ENCODE measurements at regions not wholly inside any gene's neighbourhood (a gene's known extent, or its start where the extent isn't known, plus 50 kb on each side); places are given as distances from the start of the nearest gene placed in this dataset.

DNA sequence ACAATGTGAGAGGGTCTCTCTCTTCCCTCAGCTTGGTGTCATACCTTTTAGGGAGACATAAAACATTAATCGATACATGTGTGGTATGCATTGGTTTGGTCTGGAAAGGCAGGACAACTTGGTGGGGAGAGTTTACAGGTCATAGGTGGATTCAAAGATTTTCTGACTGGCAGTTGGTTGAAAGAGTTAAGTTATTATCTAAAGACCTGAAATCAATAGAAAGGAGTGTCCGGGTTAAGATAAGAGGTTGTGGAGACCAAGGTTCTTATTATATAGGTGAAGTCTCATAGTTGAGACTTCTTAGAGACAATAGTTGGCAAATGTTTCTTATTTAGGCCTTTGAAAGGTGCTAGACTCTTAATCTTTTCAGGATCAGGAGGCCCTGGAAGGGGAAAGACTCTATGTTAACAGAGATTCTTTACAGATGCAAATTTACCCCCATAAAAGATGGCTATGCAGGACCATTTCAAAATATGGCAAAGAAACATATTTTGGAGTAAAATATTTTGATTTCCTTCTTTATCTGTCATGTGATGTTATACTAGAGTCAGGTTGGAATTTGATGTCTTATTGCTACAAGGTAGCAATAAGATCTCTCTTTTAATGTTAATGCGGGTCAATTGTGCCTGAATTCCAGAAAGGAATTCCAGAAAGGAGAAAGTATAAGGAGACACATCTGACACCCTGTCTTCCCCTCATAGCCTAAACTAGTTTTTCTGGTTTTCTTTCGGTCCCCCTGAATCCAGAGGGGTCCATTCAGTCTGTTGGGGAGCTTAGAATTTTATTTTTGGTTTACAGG lies 59.2 kb upstream of the RCBTB2 start:
- no peak overlapping the region for H3K23ac ChIP-seq (ENCODE audit: low read depth, low read length)
- TF ChIP-seq, protein P1, sequence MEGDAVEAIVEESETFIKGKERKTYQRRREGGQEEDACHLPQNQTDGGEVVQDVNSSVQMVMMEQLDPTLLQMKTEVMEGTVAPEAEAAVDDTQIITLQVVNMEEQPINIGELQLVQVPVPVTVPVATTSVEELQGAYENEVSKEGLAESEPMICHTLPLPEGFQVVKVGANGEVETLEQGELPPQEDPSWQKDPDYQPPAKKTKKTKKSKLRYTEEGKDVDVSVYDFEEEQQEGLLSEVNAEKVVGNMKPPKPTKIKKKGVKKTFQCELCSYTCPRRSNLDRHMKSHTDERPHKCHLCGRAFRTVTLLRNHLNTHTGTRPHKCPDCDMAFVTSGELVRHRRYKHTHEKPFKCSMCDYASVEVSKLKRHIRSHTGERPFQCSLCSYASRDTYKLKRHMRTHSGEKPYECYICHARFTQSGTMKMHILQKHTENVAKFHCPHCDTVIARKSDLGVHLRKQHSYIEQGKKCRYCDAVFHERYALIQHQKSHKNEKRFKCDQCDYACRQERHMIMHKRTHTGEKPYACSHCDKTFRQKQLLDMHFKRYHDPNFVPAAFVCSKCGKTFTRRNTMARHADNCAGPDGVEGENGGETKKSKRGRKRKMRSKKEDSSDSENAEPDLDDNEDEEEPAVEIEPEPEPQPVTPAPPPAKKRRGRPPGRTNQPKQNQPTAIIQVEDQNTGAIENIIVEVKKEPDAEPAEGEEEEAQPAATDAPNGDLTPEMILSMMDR (conservative IDR thresholded peaks at IDR 0.05; ENCODE audit: low read depth, low read length): no peak
- TF ChIP-seq MXI1 (IDR thresholded peaks at IDR 0.05; ENCODE audit: borderline replicate concordance, low read depth, low read length): no peak
- no peak for TF ChIP-seq RCOR1 (IDR thresholded peaks at IDR 0.05; ENCODE audit: insufficient replicate concordance, low read length)
- TF ChIP-seq RFX5 (IDR thresholded peaks at IDR 0.05; ENCODE audit: low read depth, low read length): no peak
- TF ChIP-seq NFE2L2 (IDR thresholded peaks at IDR 0.05; ENCODE audit: low read depth, low read length): no peak
- no peak for TF ChIP-seq MAFK (IDR thresholded peaks at IDR 0.05; ENCODE audit: low read depth, low read length)
- TF ChIP-seq FOS (IDR thresholded peaks at IDR 0.05; ENCODE audit: low read depth, low read length): no peak
- no peak for TF ChIP-seq ELK1 (IDR thresholded peaks at IDR 0.05; ENCODE audit: borderline replicate concordance, low read depth, low read length)
- no peak overlapping the region for H3K14ac ChIP-seq (replicated peaks; ENCODE audit: low read depth, low read length)
- no peak overlapping the region for H3K9ac ChIP-seq (ENCODE audit: low read depth, low read length)
- POLR2A ChIA-PET (ENCODE audit: unreplicated experiment): no interaction called here
- no peak overlapping the region for H2BK5ac ChIP-seq (ENCODE audit: low read depth, low read length, poor library complexity, severe bottlenecking)
- no peak overlapping the region for H2BK20ac ChIP-seq (ENCODE audit: low read depth, low read length)
- intact Hi-C loops (cut with micrococcal nuclease): no loop called here
- CTCF ChIA-PET: interaction anchor here (1.2 to 1.7 kb wide), 2 partner anchors 12 to 158 kb away, joined by 4 to 6 read pairs; no protein-coding TSS in a partner anchor
- H3K27me3 ChIP-seq (ENCODE audit: control insufficient read depth, insufficient read depth, low read length): no peaks in the 10 kb centered on the region; the same call in 1 of the 2 replicates
- BruUV-seq (replicated peaks): no TSS peak
- no peaks in the 10 kb centered on the region for H3K79me1 ChIP-seq (ENCODE audit: low read depth in 1 of 2, low read length in 2 of 2)
- H3K4ac ChIP-seq (ENCODE audit: low read depth, low read length): no peak overlapping the region
- in situ Hi-C loops (cut with MboI; ENCODE audit: low sequenced_read_pairs): no loop called here
- H4K5ac ChIP-seq (ENCODE audit: low read depth, low read length): no peak overlapping the region
- no peak for ATAC-seq (ENCODE audit: low read depth)
- no peak overlapping the region for H2AFZ ChIP-seq (replicated peaks; ENCODE audit: low read length, poor library complexity)
- H2AK9ac ChIP-seq (replicated peaks; ENCODE audit: low read depth, low read length, poor library complexity): no peak overlapping the region
- dilution Hi-C loops (cut with HindIII; ENCODE audit: low sequenced_read_pairs, unreplicated experiment): no loop called here
- H3K9me3 ChIP-seq (ENCODE audit: control insufficient read depth, insufficient read depth, low read length): peaks cover 3% of the 10 kb centered on the region; the same call in 1 of the 2 replicates
- no peak overlapping the region for H3K27ac ChIP-seq (ENCODE audit: insufficient read depth, low read length)
- H3K4me2 ChIP-seq (ENCODE audit: low read depth, low read length): no peak overlapping the region
- H2BK120ac ChIP-seq (ENCODE audit: low read depth, low read length): no peak overlapping the region
- H4K20me1 ChIP-seq (ENCODE audit: insufficient read depth, low read length): no peaks in the 10 kb centered on the region
- H3K4me3 ChIP-seq (ENCODE audit: insufficient read depth, low read depth, low read length): no peak overlapping the region
- no peak overlapping the region for H2BK15ac ChIP-seq (ENCODE audit: low read depth, low read length)
- H3K56ac ChIP-seq (ENCODE audit: extremely low read depth, insufficient read depth, low read length): no peak overlapping the region
- H4K8ac ChIP-seq (ENCODE audit: low read depth in 2 of 2, low read length in 2 of 2): no peak overlapping the region
- no peak overlapping the region for H3K18ac ChIP-seq (ENCODE audit: low read depth, low read length)
- WGBS, 2 experiments (ENCODE audit: extremely low coverage in 2 of 2, insufficient read length in 1 of 2): no CpG with 5 or more reads among the region's 4 CpGs
- no peaks in the 10 kb centered on the region for H3K9me1 ChIP-seq (ENCODE audit: insufficient read depth, low read length)
- H2AK5ac ChIP-seq (ENCODE audit: low read depth, low read length): no peak overlapping the region
- no peak overlapping the region for H4K91ac ChIP-seq (ENCODE audit: insufficient read depth, low read depth, low read length)
- DNase-seq: no peak
- H3K4me1 ChIP-seq (ENCODE audit: control insufficient read depth, insufficient read depth, low read length): no peaks in the 10 kb centered on the region
- no peaks in the 10 kb centered on the region for H3K36me3 ChIP-seq (ENCODE audit: control insufficient read depth, insufficient read depth, low read length)
